ENCODE measurements at regions not wholly inside any gene's neighbourhood (a gene's known extent, or its start where the extent isn't known, plus 50 kb on each side); places are given as distances from the start of the nearest gene placed in this dataset.

- H3K27me3 ChIP-seq (ENCODE audit: control insufficient read depth, insufficient read depth, low read length), result no peaks in the 10 kb centered on the region
- H3K23ac ChIP-seq (ENCODE audit: low read depth, low read length), result no peak overlapping the region
- CTCF ChIA-PET, result no interaction called here
- no peak overlapping the region for H3K56ac ChIP-seq (ENCODE audit: extremely low read depth, insufficient read depth, low read length)
- peaks cover 6% of the 10 kb centered on the region; the same call in 1 of the 2 replicates for H3K4me1 ChIP-seq (ENCODE audit: control insufficient read depth, insufficient read depth, low read length)
- H2BK5ac ChIP-seq (ENCODE audit: low read depth, low read length, poor library complexity, severe bottlenecking), result no peak overlapping the region
- H2BK120ac ChIP-seq (ENCODE audit: low read depth, low read length), result no peak overlapping the region
- no CpG with 5 or more reads among the region's 2 CpGs for WGBS, 2 experiments (ENCODE audit: extremely low coverage in 2 of 2, insufficient read length in 1 of 2)
- H4K91ac ChIP-seq (ENCODE audit: insufficient read depth, low read depth, low read length), result no peak overlapping the region
- no peak overlapping the region for H2BK15ac ChIP-seq (ENCODE audit: low read depth, low read length)
- H2AFZ ChIP-seq (replicated peaks; ENCODE audit: low read length, poor library complexity), result no peak overlapping the region
- H4K20me1 ChIP-seq (ENCODE audit: insufficient read depth, low read length), result no peaks in the 10 kb centered on the region
- no peak overlapping the region for H2AK5ac ChIP-seq (ENCODE audit: low read depth, low read length)
- H3K4me3 ChIP-seq (ENCODE audit: insufficient read depth, low read depth, low read length), result no peak overlapping the region
- no peak overlapping the region for H4K5ac ChIP-seq (ENCODE audit: low read depth, low read length)
- no peak overlapping the region for H3K4ac ChIP-seq (ENCODE audit: low read depth, low read length)
- H3K27ac ChIP-seq (ENCODE audit: insufficient read depth, low read length), result no peak overlapping the region
- intact Hi-C loops (cut with micrococcal nuclease) (no loop called here), in situ Hi-C loops (cut with MboI; ENCODE audit: low sequenced_read_pairs) (no loop called here), dilution Hi-C loops (cut with HindIII; ENCODE audit: low sequenced_read_pairs, unreplicated experiment) (no loop called here)
- TF ChIP-seq MXI1 (IDR thresholded peaks at IDR 0.05; ENCODE audit: borderline replicate concordance, low read depth, low read length) (no peak), SMC3 (IDR thresholded peaks at IDR 0.05; ENCODE audit: low read depth, low read length) (no peak), CEBPB (IDR thresholded peaks at IDR 0.05; ENCODE audit: low read depth, low read length) (no peak), MAZ (IDR thresholded peaks at IDR 0.05; ENCODE audit: borderline replicate concordance, low read depth, low read length) (no peak), RFX5 (IDR thresholded peaks at IDR 0.05; ENCODE audit: low read depth, low read length) (no peak), RAD21 (IDR thresholded peaks at IDR 0.05; ENCODE audit: low read length) (no peak), RCOR1 (IDR thresholded peaks at IDR 0.05; ENCODE audit: insufficient replicate concordance, low read length) (no peak), BHLHE40 (IDR thresholded peaks at IDR 0.05; ENCODE audit: low read depth, low read length) (no peak), USF2 (IDR thresholded peaks at IDR 0.05; ENCODE audit: low read depth, low read length) (no peak), CHD1 (IDR thresholded peaks at IDR 0.05; ENCODE audit: low read depth, low read length) (no peak), NFE2L2 (IDR thresholded peaks at IDR 0.05; ENCODE audit: low read depth, low read length) (no peak), ELK1 (IDR thresholded peaks at IDR 0.05; ENCODE audit: borderline replicate concordance, low read depth, low read length) (no peak), POLR2A (IDR thresholded peaks at IDR 0.05; ENCODE audit: low read depth, low read length) (no peak), MAFK (IDR thresholded peaks at IDR 0.05; ENCODE audit: low read depth, low read length) (no peak), FOS (IDR thresholded peaks at IDR 0.05; ENCODE audit: low read depth, low read length) (no peak), CTCF (conservative IDR thresholded peaks at IDR 0.05; ENCODE audit: low read depth, low read length) (no peak)
- BruUV-seq (replicated peaks), result no TSS peak
- no peaks in the 10 kb centered on the region for H3K9me1 ChIP-seq (ENCODE audit: insufficient read depth, low read length)
- ATAC-seq (ENCODE audit: low read depth) (no peak), DNase-seq (no peak)
- no peak overlapping the region for H3K14ac ChIP-seq (replicated peaks; ENCODE audit: low read depth, low read length)
- POLR2A ChIA-PET (ENCODE audit: unreplicated experiment), result no interaction called here
- no peaks in the 10 kb centered on the region for H3K9me3 ChIP-seq (ENCODE audit: control insufficient read depth, insufficient read depth, low read length)
- H3K4me2 ChIP-seq (ENCODE audit: low read depth, low read length), result no peak overlapping the region
- no peak overlapping the region for H2AK9ac ChIP-seq (replicated peaks; ENCODE audit: low read depth, low read length, poor library complexity)
- H3K79me1 ChIP-seq (ENCODE audit: low read depth in 1 of 2, low read length in 2 of 2), result no peaks in the 10 kb centered on the region
- no peak overlapping the region for H2BK20ac ChIP-seq (ENCODE audit: low read depth, low read length)
- H4K8ac ChIP-seq (ENCODE audit: low read depth in 2 of 2, low read length in 2 of 2), result no peak overlapping the region
- H3K9ac ChIP-seq (ENCODE audit: low read depth, low read length), result no peak overlapping the region
- H3K36me3 ChIP-seq (ENCODE audit: control insufficient read depth, insufficient read depth, low read length), result no peaks in the 10 kb centered on the region
- H3K18ac ChIP-seq (ENCODE audit: low read depth, low read length), result no peak overlapping the region
Measured at GRCh38 chr10:10532826-10533225, 484.8 kb upstream of the CELF2 start.

Data from IMR-90 (cell line).